ENCODE measurements at regions not wholly inside any gene's neighbourhood (a gene's known extent, or its start where the extent isn't known, plus 50 kb on each side); places are given as distances from the start of the nearest gene placed in this dataset.

GRCh38 chr15:39358441-39359041 lies 222.3 kb upstream of the THBS1 start:
- POLR2A ChIA-PET (ENCODE audit: low non-redundant PET): no interaction called here

GRCh38 chr15:39359771-39360170 lies 221.1 kb upstream of the THBS1 start:
- POLR2A ChIA-PET (ENCODE audit: low non-redundant PET): no interaction called here
- CTCF ChIA-PET: no interaction called here
- H3K27ac ChIP-seq: no peak overlapping the region
- DNase-seq (ENCODE audit: low spot score): no peak
- TF ChIP-seq CTCF (conservative IDR thresholded peaks at IDR 0.05; ENCODE audit: low read depth): no peak

More at GRCh38 chr15:39358441-39359041, 222.3 kb upstream of the THBS1 start:
- peak; percentile 25 for DNase-seq (ENCODE audit: low spot score)
- no peak overlapping the region for H3K27ac ChIP-seq
- CTCF ChIA-PET: no interaction called here
- no peak for TF ChIP-seq CTCF (conservative IDR thresholded peaks at IDR 0.05; ENCODE audit: low read depth)

GRCh38 chr15:39360452-39360851 lies 220.4 kb upstream of the THBS1 start:
- CTCF ChIA-PET: no interaction called here
- no peak overlapping the region for H3K27ac ChIP-seq
- no peak for DNase-seq (ENCODE audit: low spot score)
- TF ChIP-seq CTCF (conservative IDR thresholded peaks at IDR 0.05; ENCODE audit: low read depth): no peak
- POLR2A ChIA-PET (ENCODE audit: low non-redundant PET): no interaction called here

- CTCF ChIA-PET: no interaction called here
- POLR2A ChIA-PET (ENCODE audit: low non-redundant PET): no interaction called here
- no peak for TF ChIP-seq CTCF (conservative IDR thresholded peaks at IDR 0.05; ENCODE audit: low read depth)
- no peak for DNase-seq (ENCODE audit: low spot score)
- H3K27ac ChIP-seq: no peak overlapping the region
Measured at GRCh38 chr15:39361497-39361896, 219.4 kb upstream of the THBS1 start.

GRCh38 chr15:39362821-39363561 lies 217.9 kb upstream of the THBS1 start:
- ChIA-PET CTCF (no interaction called here), POLR2A (ENCODE audit: low non-redundant PET) (no interaction called here)
- no peak for DNase-seq (ENCODE audit: low spot score)
- H3K27ac ChIP-seq: no peak overlapping the region
- TF ChIP-seq CTCF (conservative IDR thresholded peaks at IDR 0.05; ENCODE audit: low read depth): no peak

GRCh38 chr15:39363761-39364586 lies 216.9 kb upstream of the THBS1 start:
- ChIA-PET CTCF (no interaction called here), POLR2A (ENCODE audit: low non-redundant PET) (no interaction called here)
- no peak for TF ChIP-seq CTCF (conservative IDR thresholded peaks at IDR 0.05; ENCODE audit: low read depth)
- no peak for DNase-seq (ENCODE audit: low spot score)
- no peak overlapping the region for H3K27ac ChIP-seq

Data from RWPE1 (cell line).